Osteocyte (in vitro differentiated cells): ENCODE measurements at regions not wholly inside any gene's neighbourhood (a gene's known extent, or its start where the extent isn't known, plus 50 kb on each side); places are given as distances from the start of the nearest gene placed in this dataset.

Source experiments
- DNase-seq: peaks from one replicate; pipeline ENCODE4 v3.0.0; 2021; ENCODE audit warnings: mixed read lengths; ENCODE audit not compliant: unreplicated experiment; ENCODE audit errors: extremely low spot score
- H3K27ac Mint-ChIP-seq: one replicate; pipeline ENCODE4 v1.8.0; 2021; ENCODE audit warnings: mild to moderate bottlenecking, mixed read lengths; ENCODE audit not compliant: unreplicated experiment
- H3K27me3 Mint-ChIP-seq: one replicate; pipeline ENCODE4 v1.8.0; 2021; ENCODE audit warnings: mixed read lengths; ENCODE audit not compliant: unreplicated experiment
- H3K36me3 Mint-ChIP-seq: one replicate; pipeline ENCODE4 v1.8.0; 2021; ENCODE audit warnings: mixed read lengths; ENCODE audit not compliant: unreplicated experiment
- H3K4me1 Mint-ChIP-seq: one replicate; pipeline ENCODE4 v1.8.0; 2021; ENCODE audit warnings: mixed read lengths; ENCODE audit not compliant: unreplicated experiment
- H3K4me3 Mint-ChIP-seq: one replicate; pipeline ENCODE4 v1.8.0; 2021; ENCODE audit warnings: mild to moderate bottlenecking, moderate library complexity, mixed read lengths; ENCODE audit not compliant: unreplicated experiment
- H3K9me3 Mint-ChIP-seq: one replicate; pipeline ENCODE4 v1.8.0; 2021; ENCODE audit warnings: mixed read lengths; ENCODE audit not compliant: unreplicated experiment
- CTCF ChIP-seq: fragments of 200-600 bp; sonication (generic); IDR thresholded peaks from 2 replicates; pipeline ENCODE4 v1.5.0; 2021; ENCODE audit warnings: antibody characterized with exemption, mild to moderate bottlenecking, moderate library complexity

DNA sequence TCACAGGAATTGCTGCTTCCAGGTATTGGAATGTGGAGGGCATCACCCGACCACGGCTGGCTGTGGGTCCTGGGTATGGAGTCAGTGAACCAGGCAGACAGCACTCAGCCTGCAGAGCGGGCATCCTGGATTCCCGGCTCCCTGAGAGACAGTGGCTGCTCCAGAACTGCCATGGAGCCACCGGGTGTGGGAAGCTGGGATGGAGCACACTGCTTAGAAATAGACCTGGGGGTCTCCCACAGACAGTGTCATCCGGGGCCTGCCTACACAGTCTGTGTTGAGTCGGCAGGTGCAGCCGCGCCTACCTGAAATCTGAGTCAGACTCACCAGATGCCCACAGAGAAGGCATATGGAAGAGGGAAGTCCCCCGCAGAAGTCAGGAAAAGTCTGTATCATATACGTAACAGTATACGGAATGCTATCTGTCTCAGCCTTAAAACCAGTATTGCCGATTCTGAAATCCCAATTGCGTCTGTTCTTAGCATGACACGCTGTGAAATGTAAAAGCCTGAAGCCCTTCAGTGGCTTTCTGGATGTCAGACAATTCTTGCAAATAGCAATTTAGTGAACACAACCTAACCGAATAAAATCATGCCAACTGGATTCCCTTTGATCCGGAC is 509.7 kb upstream of the MYT1L start:
- Mint-ChIP-seq H3K27ac (no peak overlapping the region), H3K9me3 (peaks cover 31% of the 10 kb centered on the region), H3K27me3 (no peaks in the 10 kb centered on the region), H3K4me1 (no peaks in the 10 kb centered on the region), H3K36me3 (no peaks in the 10 kb centered on the region), H3K4me3 (no peak overlapping the region)
- no peak for TF ChIP-seq CTCF
- peak; percentile 82 for DNase-seq

- no peaks in the 10 kb centered on the region for H3K4me1 Mint-ChIP-seq
- H3K4me3 Mint-ChIP-seq, result no peak overlapping the region
- peaks cover 35% of the 10 kb centered on the region for H3K9me3 Mint-ChIP-seq
- H3K27ac Mint-ChIP-seq, result no peak overlapping the region
- peak; percentile 80 for DNase-seq
- H3K27me3 Mint-ChIP-seq, result no peaks in the 10 kb centered on the region
- no peak for TF ChIP-seq CTCF
- no peaks in the 10 kb centered on the region for H3K36me3 Mint-ChIP-seq
Measured at GRCh38 chr2:2839782-2840531, 508.9 kb upstream of the MYT1L start.

GRCh38 chr2:2839393-2839781 is 508.3 kb upstream of the MYT1L start:
- Mint-ChIP-seq H3K27me3 (no peaks in the 10 kb centered on the region), H3K4me3 (no peak overlapping the region), H3K27ac (no peak overlapping the region), H3K4me1 (no peaks in the 10 kb centered on the region), H3K36me3 (no peaks in the 10 kb centered on the region), H3K9me3 (peaks cover 36% of the 10 kb centered on the region)
- TF ChIP-seq CTCF, result no peak
- peak; percentile 46 for DNase-seq

DNA sequence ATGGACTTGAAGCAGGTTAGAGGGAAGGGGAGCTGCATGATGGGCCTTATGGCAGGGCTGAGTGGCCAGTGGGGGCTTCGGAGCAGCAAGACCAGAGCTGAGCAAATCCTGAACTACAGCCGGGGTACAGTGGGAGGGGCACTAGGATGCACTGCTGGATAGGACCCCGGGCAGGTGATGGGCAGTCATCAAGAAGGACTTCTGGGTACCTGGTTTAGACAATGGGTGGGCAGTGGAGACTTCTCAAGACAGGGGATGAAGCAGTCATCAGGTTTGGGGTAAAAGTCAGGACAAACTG is 507.4 kb upstream of the MYT1L start:
- Mint-ChIP-seq H3K4me3 (no peak overlapping the region), H3K36me3 (no peaks in the 10 kb centered on the region), H3K4me1 (no peaks in the 10 kb centered on the region), H3K9me3 (peaks cover 39% of the 10 kb centered on the region), H3K27ac (no peak overlapping the region), H3K27me3 (no peaks in the 10 kb centered on the region)
- TF ChIP-seq CTCF, result no peak
- peak; percentile 74 for DNase-seq

- Mint-ChIP-seq H3K9me3 (peaks cover 39% of the 10 kb centered on the region), H3K27ac (no peak overlapping the region), H3K36me3 (no peaks in the 10 kb centered on the region), H3K4me3 (no peak overlapping the region), H3K27me3 (no peaks in the 10 kb centered on the region), H3K4me1 (no peaks in the 10 kb centered on the region)
- peak; percentile 66 for DNase-seq
- no peak for TF ChIP-seq CTCF
Measured at GRCh38 chr2:2837746-2838547, 506.9 kb upstream of the MYT1L start.
